ENCODE measurements at regions not wholly inside any gene's neighbourhood (a gene's known extent, or its start where the extent isn't known, plus 50 kb on each side); places are given as distances from the start of the nearest gene placed in this dataset.

DNA sequence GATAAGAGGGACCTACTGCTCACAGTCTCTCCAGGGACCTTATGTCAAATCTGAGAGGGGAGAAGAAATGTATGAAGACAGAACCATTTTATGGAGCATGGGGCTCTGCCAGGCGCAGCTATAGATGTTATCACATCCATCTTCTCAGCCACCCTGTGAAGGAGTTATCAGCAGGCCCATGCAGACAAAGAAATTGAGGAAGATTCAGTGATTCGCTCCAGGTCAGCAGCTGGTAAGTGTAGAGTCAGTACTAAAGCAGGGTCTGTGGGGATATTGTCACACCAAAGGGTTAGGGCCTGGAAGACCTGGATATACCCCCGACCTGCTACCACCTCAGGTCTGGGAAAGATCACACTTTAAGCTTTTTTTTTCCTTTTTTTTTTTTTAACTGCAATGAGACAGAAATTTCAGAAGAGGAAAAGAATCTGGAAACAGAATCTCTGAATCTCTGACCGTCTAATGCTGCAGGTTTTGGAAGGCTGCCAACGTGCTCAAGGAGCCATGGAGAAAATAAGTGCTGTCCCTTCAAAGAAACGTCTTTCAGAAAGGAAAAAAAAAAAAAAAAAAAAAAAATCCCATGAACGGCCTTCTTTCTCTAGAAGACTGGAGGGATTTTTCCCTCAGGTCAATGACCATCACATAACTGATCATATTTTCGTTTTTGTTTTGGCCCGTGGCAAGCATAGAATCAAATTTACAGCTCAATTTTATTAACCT, 73.3 kb upstream of the PLEKHG7 start:
- no peak for TF ChIP-seq CTCF (IDR thresholded peaks at IDR 0.05)
- TF ChIP-seq POLR2AphosphoS5 (IDR thresholded peaks at IDR 0.05; ENCODE audit: low read depth, low read length), result no peak
- no peak for TF ChIP-seq SIN3A (IDR thresholded peaks at IDR 0.05; ENCODE audit: borderline replicate concordance, insufficient read depth, low read depth, low read length)
- no peak for TF ChIP-seq TCF7L2 (IDR thresholded peaks at IDR 0.05; ENCODE audit: low read depth, low read length)
- no peak for TF ChIP-seq REST (IDR thresholded peaks at IDR 0.05; ENCODE audit: insufficient read depth in 1 of 2, low read depth in 2 of 2, low read length in 1 of 2)
